Calu3 (cell line): ENCODE measurements at regions not wholly inside any gene's neighbourhood (a gene's known extent, or its start where the extent isn't known, plus 50 kb on each side); places are given as distances from the start of the nearest gene placed in this dataset.

ENCODE experiments used
- BruUV-seq: library from RNA; stranded (reverse); fragments of 400-500 nt; replicated peaks from 2 replicates; lab custom pipeline; 2021; lab: Mats Ljungman, UMichigan
- CTCF ChIA-PET: fragments of 300-600 bp; sonication (Branson Sonifier 250); formaldehyde crosslinking; loops from one replicate; lab custom pipeline; 2022; ENCODE audit warnings: antibody characterized with exemption; lab: Charles Lee
- DNase-seq: peaks from one replicate; pipeline ENCODE4 v3.0.0; 2022
- H3K27ac Mint-ChIP-seq: one replicate; pipeline ENCODE4 v1.8.0; 2022; ENCODE audit warnings: mixed read lengths; ENCODE audit not compliant: unreplicated experiment
- H3K27me3 Mint-ChIP-seq: one replicate; pipeline ENCODE4 v1.8.0; 2022; ENCODE audit warnings: mixed read lengths; ENCODE audit not compliant: unreplicated experiment
- H3K36me3 Mint-ChIP-seq: one replicate; pipeline ENCODE4 v1.8.0; 2022; ENCODE audit warnings: mild to moderate bottlenecking, moderate library complexity, mixed read lengths; ENCODE audit not compliant: insufficient read depth, unreplicated experiment
- H3K4me1 Mint-ChIP-seq: one replicate; pipeline ENCODE4 v1.8.0; 2022; ENCODE audit warnings: mild to moderate bottlenecking, low read depth, mixed read lengths; ENCODE audit not compliant: unreplicated experiment
- H3K4me3 Mint-ChIP-seq: one replicate; pipeline ENCODE4 v1.8.0; 2022; ENCODE audit warnings: mild to moderate bottlenecking, low read depth, moderate library complexity, mixed read lengths; ENCODE audit not compliant: unreplicated experiment
- H3K9me3 Mint-ChIP-seq: one replicate; pipeline ENCODE4 v1.8.0; 2022; ENCODE audit warnings: low read depth, mixed read lengths; ENCODE audit not compliant: unreplicated experiment
- CTCF ChIP-seq: fragments of 200-600 bp; IDR thresholded peaks from one replicate; pipeline ENCODE4 v1.8.0; 2022; ENCODE audit warnings: antibody characterized with exemption; ENCODE audit not compliant: unreplicated experiment
- intact Hi-C: fragments of 100-400 bp; cut with micrococcal nuclease; formaldehyde crosslinking; loops from one replicate; pipeline ENCODE4 v1.10.0; 2022; ENCODE audit not compliant: unreplicated experiment

- no peak overlapping the region for H3K27ac Mint-ChIP-seq
- no peak overlapping the region for H3K4me3 Mint-ChIP-seq
- no TSS peak for BruUV-seq
- no peak for TF ChIP-seq CTCF
- peaks cover 7% of the 10 kb centered on the region for H3K9me3 Mint-ChIP-seq
- H3K4me1 Mint-ChIP-seq, result peaks cover 40% of the 10 kb centered on the region
- peaks cover 26% of the 10 kb centered on the region for H3K36me3 Mint-ChIP-seq
- intact Hi-C loops, result no loop called here
- no peaks in the 10 kb centered on the region for H3K27me3 Mint-ChIP-seq
- DNase-seq, result no peak
- CTCF ChIA-PET, result no interaction called here
These were observed 364.8 kb downstream of the SOX9 start for GRCh38 chr17:72485596-72485995.

GRCh38 chr17:72486806-72487205 is 366.0 kb downstream of the SOX9 start:
- no peak for DNase-seq
- intact Hi-C loops, result no loop called here
- Mint-ChIP-seq H3K27ac (no peak overlapping the region), H3K9me3 (peaks cover 7% of the 10 kb centered on the region), H3K4me1 (peaks cover 40% of the 10 kb centered on the region), H3K36me3 (peaks cover 25% of the 10 kb centered on the region), H3K27me3 (no peaks in the 10 kb centered on the region), H3K4me3 (no peak overlapping the region)
- no TSS peak for BruUV-seq
- CTCF ChIA-PET, result interaction anchor here (0.6 kb wide), 1 partner anchor 15 kb away, joined by 7 read pairs; no protein-coding TSS in a partner anchor
- no peak for TF ChIP-seq CTCF

- DNase-seq, result no peak
- intact Hi-C loops, result no loop called here
- Mint-ChIP-seq H3K4me3 (no peak overlapping the region), H3K9me3 (peaks cover under 1% of the 10 kb centered on the region), H3K36me3 (peaks cover 27% of the 10 kb centered on the region), H3K27ac (no peak overlapping the region), H3K4me1 (peaks cover 40% of the 10 kb centered on the region), H3K27me3 (no peaks in the 10 kb centered on the region)
- no peak for TF ChIP-seq CTCF
- CTCF ChIA-PET, result no interaction called here
- BruUV-seq, result no TSS peak
These were observed 367.1 kb downstream of the SOX9 start for GRCh38 chr17:72487731-72488494.

GRCh38 chr17:72488555-72489271 is 367.9 kb downstream of the SOX9 start:
- Mint-ChIP-seq H3K4me3 (no peak overlapping the region), H3K36me3 (peaks cover 27% of the 10 kb centered on the region), H3K9me3 (no peaks in the 10 kb centered on the region), H3K27ac (peak overlapping the region; percentile 19), H3K27me3 (no peaks in the 10 kb centered on the region), H3K4me1 (peaks cover 38% of the 10 kb centered on the region)
- DNase-seq, result no peak
- intact Hi-C loops, result no loop called here
- no peak for TF ChIP-seq CTCF
- CTCF ChIA-PET, result no interaction called here
- no TSS peak for BruUV-seq
